VCaP (cell line): ENCODE measurements at regions not wholly inside any gene's neighbourhood (a gene's known extent, or its start where the extent isn't known, plus 50 kb on each side); places are given as distances from the start of the nearest gene placed in this dataset.

Experiments
- H3K27ac ChIP-seq: fragments of 450-650 bp; 2 replicates; pipeline ENCODE4 v1.5.1; 2017
- TF ChIP-seq, protein P1 (sequence below): fragments of 450-650 bp; conservative IDR thresholded peaks from 2 replicates; pipeline ENCODE4 v1.5.1; 2017; ENCODE audit warnings: mild to moderate bottlenecking, moderate library complexity

DNA sequence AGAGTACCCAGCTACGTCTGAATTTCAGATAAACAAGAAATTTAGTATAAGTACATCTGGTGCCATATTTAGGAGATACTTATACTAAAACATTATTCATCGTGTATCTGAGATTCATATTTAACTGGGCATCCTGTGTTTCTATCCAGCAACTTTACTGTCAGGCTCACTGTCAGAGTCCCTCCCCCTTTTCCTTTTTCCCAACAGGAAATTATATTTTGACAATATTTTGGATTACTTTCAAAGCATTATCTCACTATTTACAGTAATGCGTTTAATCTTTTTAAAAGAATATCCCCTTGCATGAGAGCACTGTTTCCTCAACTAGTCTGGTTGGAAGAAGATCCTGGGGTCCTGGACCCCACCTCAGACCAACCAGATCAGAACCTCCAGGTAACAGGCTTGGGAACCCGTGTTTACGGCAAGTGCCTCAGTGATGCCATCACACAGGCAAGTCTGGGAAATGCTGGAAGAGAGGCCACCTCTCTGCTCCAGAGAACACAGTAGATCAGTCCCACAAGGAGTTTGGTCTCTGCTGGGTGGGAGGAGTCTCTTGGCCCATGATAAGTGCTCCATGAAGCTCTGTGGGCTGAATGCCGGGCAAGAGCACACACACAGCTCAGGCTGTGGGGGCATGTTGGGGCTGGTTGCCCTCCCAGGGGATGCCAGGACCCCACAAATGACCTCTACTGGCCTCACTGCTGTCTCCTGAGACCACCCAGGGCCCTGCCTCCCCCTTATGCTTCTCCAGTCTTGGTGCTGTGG lies 84.2 kb upstream of the UXS1 start:
- no peak overlapping the region for H3K27ac ChIP-seq
- TF ChIP-seq, protein P1, sequence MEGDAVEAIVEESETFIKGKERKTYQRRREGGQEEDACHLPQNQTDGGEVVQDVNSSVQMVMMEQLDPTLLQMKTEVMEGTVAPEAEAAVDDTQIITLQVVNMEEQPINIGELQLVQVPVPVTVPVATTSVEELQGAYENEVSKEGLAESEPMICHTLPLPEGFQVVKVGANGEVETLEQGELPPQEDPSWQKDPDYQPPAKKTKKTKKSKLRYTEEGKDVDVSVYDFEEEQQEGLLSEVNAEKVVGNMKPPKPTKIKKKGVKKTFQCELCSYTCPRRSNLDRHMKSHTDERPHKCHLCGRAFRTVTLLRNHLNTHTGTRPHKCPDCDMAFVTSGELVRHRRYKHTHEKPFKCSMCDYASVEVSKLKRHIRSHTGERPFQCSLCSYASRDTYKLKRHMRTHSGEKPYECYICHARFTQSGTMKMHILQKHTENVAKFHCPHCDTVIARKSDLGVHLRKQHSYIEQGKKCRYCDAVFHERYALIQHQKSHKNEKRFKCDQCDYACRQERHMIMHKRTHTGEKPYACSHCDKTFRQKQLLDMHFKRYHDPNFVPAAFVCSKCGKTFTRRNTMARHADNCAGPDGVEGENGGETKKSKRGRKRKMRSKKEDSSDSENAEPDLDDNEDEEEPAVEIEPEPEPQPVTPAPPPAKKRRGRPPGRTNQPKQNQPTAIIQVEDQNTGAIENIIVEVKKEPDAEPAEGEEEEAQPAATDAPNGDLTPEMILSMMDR, result no peak

DNA sequence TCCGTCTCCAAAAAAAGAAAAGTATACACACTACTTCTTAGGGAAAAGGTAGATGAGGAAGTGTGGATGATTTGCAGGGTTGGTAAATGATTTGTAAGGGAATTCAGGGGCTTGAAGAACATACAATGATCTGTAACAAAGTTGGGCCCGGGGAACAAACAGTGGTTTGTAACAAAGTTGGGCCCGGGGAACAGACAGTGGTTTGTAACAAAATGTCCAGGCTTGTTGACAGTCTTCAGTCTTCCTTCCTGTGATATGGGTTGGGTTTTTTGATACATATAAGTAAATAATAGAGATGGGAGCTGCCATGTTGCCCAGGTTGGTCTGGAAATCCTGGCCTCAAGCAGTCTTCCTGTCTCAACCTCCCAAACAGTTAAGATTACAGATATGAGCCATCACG lies 83.3 kb upstream of the UXS1 start:
- TF ChIP-seq, protein P1, result no peak
- H3K27ac ChIP-seq, result no peak overlapping the region

DNA sequence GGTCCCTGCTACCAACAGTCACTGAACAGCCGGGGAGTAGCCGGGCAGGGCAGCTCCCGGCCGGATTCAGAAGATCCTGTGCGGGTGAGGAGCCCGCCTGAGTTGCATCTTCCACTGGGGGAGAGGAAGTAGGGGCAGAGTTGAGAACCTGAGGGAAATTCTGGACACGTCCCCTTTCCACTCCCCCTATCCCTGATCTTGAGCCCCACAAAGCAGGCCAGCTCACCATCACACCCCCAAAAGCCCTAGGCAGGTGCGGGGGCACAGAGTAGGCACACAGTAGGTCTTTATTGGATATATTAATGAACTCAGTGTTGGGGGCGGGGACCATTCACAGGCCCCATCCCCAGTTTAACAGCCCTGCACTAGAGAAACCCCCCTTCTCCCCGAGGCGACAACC lies 81.9 kb upstream of the UXS1 start:
- H3K27ac ChIP-seq, result no peak overlapping the region
- TF ChIP-seq, protein P1, result no peak

DNA sequence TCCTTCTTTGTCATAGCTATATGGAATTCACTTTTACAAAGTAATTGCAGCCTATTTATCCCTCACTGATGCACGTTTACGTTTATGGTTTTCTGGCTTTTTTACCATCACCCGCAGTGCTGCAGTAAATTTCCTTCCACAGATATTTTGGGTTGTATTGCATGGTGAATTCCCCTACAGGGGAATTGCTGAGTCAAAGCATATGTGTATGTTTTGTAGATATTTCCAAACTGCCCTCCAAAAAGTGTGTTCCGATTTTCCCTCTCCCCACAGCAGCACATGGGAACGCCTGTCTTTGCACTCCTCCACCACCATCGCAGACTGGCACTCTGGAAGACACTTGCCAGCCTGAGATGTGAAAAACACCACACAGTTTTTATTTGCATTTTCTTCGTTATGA lies 80.6 kb upstream of the UXS1 start:
- H3K27ac ChIP-seq, result no peak overlapping the region
- TF ChIP-seq, protein P1, result no peak

DNA sequence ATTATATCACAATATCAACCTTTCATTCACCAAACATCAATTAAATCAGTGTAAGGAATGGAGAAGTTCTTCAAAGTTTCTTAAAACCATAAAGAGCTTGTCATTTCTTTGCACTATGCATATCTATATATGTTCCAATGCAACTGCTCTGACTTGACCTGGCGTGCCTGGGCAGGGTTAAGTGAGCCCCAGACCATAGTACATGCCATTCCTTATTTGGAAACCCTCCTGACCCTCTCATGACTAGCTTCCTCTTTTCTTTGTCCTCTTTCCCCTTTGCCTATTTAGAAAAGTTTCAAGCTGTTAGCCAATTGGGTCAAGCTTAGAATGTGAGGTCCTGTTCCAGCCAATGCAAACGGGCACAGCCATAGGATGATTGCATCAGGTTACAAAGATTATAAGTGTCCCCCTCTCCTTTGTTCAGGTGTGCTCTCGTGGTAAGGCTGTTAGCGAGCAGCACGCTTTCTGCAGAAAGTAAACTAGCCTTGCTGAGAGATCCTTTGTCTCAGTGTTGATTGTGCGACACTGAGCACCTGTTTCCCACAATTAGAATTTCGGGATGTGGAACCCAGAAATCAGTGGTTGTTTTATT lies 78.2 kb upstream of the UXS1 start:
- no peak overlapping the region for H3K27ac ChIP-seq
- TF ChIP-seq, protein P1, result no peak

DNA sequence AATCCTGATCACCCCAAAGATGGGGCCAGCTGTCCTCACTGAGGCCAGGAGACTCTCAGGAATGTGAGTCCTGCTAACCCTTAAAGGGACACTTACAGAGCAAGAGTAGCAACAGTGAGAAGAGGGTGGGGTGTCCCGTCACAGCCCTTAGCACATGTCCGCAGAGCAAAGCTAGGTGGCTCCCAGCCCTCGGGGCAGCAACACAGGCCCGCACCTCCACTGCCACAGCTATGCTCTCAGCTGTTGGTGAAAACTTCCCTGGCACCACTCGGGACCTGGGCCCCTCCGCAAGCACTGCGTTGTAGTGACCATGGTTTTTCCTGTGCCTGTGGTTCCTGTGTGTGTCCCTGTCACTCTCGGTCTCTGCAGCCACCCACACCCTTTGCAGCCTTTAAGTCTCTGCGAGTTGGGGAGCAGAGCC lies 76.4 kb upstream of the UXS1 start:
- TF ChIP-seq, protein P1, result no peak
- peak overlapping the region; percentile 54 for H3K27ac ChIP-seq

DNA sequence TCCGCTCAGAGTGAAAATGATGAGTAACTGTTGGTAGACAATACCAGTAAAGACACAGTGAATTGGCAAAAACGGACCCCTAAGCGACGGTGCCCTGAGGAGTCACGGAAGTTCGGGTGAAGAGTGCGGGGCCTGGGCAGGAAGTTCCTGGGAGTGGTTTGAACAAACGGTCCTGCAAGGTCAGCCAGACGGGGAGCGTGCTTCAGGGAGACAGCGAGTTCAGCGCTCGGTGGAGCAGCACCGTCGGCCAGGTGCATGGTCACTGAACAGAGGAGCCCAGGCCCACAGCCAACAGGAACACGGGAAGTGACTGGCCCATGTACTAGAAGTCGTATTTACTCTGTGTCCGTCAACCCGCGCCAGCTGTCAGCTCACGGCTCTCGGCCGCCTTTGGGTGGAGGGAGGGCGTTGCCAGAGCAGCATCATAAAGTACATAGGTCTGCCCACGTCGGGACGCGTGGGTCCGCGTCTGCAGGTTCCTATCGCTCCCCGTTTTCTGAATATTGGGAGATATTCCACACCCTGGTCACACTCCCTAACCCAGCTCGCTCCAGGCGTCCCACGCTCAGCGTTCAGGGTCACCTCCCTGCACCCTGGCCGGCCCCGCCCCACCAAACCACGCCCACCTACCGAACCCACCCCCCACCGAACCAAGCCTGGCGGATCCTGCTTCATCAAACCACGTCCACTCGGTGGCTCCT lies 75.6 kb upstream of the UXS1 start:
- TF ChIP-seq, protein P1, result 0 out of 2 replicates have a peak, but pooled peaks have one; percentile 7
- H3K27ac ChIP-seq, result peak overlapping the region; percentile 54
